ENCODE measurements at regions not wholly inside any gene's neighbourhood (a gene's known extent, or its start where the extent isn't known, plus 50 kb on each side); places are given as distances from the start of the nearest gene placed in this dataset.

DNA sequence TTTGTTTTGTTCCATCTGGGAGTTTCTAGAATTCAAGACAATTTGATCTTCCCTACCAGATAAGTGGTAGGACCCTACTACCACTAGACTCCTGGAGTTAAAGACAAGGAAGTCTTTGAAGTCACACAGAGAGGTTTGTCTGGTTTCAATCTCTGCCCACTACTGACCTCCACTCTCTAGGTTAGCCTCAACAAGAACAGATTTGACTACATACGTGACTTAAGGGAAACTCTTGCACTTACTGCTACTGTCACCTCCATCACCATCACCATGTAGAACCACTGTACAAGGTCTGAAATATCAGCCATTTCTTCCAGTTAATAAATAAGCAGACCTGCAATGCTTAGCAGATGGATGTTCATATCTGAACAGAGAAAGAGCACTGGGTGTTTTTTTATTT is 148.3 kb upstream of the ARHGEF26 start:
- TF ChIP-seq CTCF (conservative IDR thresholded peaks at IDR 0.05; ENCODE audit: low read length), result no peak
- no peak for TF ChIP-seq EZH2phosphoT487 (IDR thresholded peaks at IDR 0.05; ENCODE audit: borderline replicate concordance)
